ENCODE measurements at regions not wholly inside any gene's neighbourhood (a gene's known extent, or its start where the extent isn't known, plus 50 kb on each side); places are given as distances from the start of the nearest gene placed in this dataset.
"Not testable (repeated sequence)": the region's sequence is repeated elsewhere in the genome, so short reads cannot be mapped to it uniquely, and the experiment has no call there.

GRCh38 chr22:47624252-47625012, 862.0 kb downstream of the TBC1D22A start:
- DNase-seq: no peak

- DNase-seq: no peak
Observed at GRCh38 chr22:47623763-47624148, 861.3 kb downstream of the TBC1D22A start.

GRCh38 chr22:47623066-47623762, 860.8 kb downstream of the TBC1D22A start:
- DNase-seq: no peak

- DNase-seq: no peak
Observed at GRCh38 chr22:47622541-47622940, 860.1 kb downstream of the TBC1D22A start.

GRCh38 chr22:47621253-47621652, 858.8 kb downstream of the TBC1D22A start:
- no peak for DNase-seq

- DNase-seq: no peak
Observed at GRCh38 chr22:47620391-47620790, 857.9 kb downstream of the TBC1D22A start.

- DNase-seq: no peak
Observed at GRCh38 chr22:47619631-47620030, 857.2 kb downstream of the TBC1D22A start.

GRCh38 chr22:47618180-47619010, 855.9 kb downstream of the TBC1D22A start:
- DNase-seq: no peak

- no peak for DNase-seq
Observed at GRCh38 chr22:47617186-47617585, 854.7 kb downstream of the TBC1D22A start.

GRCh38 chr22:47616396-47617020, 854.1 kb downstream of the TBC1D22A start:
- no peak for DNase-seq

- no peak for DNase-seq
Observed at GRCh38 chr22:47615051-47615450, 852.6 kb downstream of the TBC1D22A start.

- DNase-seq: no peak
Observed at GRCh38 chr22:47613606-47614350, 851.3 kb downstream of the TBC1D22A start.

GRCh38 chr22:47613181-47613580, 850.7 kb downstream of the TBC1D22A start:
- not testable (repeated sequence) for DNase-seq

GRCh38 chr22:47612311-47612910, 850.0 kb downstream of the TBC1D22A start:
- no peak for DNase-seq

- no peak for DNase-seq
Observed at GRCh38 chr22:47610764-47611163, 848.3 kb downstream of the TBC1D22A start.

- DNase-seq: no peak
Observed at GRCh38 chr22:47610281-47610680, 847.8 kb downstream of the TBC1D22A start.

GRCh38 chr22:47609653-47610052, 847.2 kb downstream of the TBC1D22A start:
- DNase-seq: no peak

- no peak for DNase-seq
Observed at GRCh38 chr22:47608421-47608820, 846.0 kb downstream of the TBC1D22A start.

- no peak for DNase-seq
Observed at GRCh38 chr22:47607486-47607885, 845.0 kb downstream of the TBC1D22A start.

- DNase-seq: no peak
Observed at GRCh38 chr22:47606426-47606825, 844.0 kb downstream of the TBC1D22A start.

- no peak for DNase-seq
Observed at GRCh38 chr22:47605886-47606285, 843.4 kb downstream of the TBC1D22A start.

GRCh38 chr22:47605441-47605840, 843.0 kb downstream of the TBC1D22A start:
- no peak for DNase-seq
